ENCODE measurements at regions not wholly inside any gene's neighbourhood (a gene's known extent, or its start where the extent isn't known, plus 50 kb on each side); places are given as distances from the start of the nearest gene placed in this dataset.

- TF ChIP-seq EZH2 (IDR thresholded peaks at IDR 0.05; ENCODE audit: borderline replicate concordance, low read length): no peak
- no peak for TF ChIP-seq CTCF (conservative IDR thresholded peaks at IDR 0.05 in 1 of 2, IDR thresholded peaks at IDR 0.05 in 1 of 2; ENCODE audit: extremely low read depth in 1 of 2, insufficient read depth in 1 of 2, low read depth in 1 of 2, low read length in 2 of 2)
Measured at GRCh38 chr13:21759911-21760310, 89.0 kb downstream of the FGF9 start.

All from mammary epithelial cell (primary cell).